H1 (cell line): ENCODE measurements at regions not wholly inside any gene's neighbourhood (a gene's known extent, or its start where the extent isn't known, plus 50 kb on each side); places are given as distances from the start of the nearest gene placed in this dataset.

Experiments used
- SP4 ChIP-seq: IDR thresholded peaks from 2 replicates; pipeline ENCODE4 v1.6.1; 2012; ENCODE audit warnings: low read length, inconsistent platforms
- TF ChIP-seq, protein P1 (sequence below): IDR thresholded peaks from 2 replicates; pipeline ENCODE4 v1.6.1; 2012; ENCODE audit warnings: inconsistent platforms

DNA sequence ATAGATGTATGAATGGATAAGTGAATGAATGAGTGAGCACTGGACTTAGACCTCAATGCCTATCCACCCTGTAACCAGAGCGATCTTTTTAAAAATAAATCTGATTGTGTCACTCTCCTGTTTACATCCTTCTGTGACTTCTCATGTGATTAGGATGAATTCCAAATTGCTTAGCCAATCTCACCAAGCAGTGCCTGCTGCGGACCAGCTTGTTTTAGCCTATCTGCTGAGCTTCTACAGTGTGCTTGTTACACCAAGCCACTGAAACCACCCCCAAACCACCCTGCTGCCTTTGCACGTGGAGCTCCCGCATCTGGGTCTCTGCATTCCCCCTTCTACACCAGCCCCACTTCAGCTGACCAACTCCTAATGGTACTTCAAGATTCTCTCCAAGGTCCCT is 265.4 kb downstream of the EN1 start (continued):
- TF ChIP-seq SP4, result no peak
- TF ChIP-seq, protein P1, sequence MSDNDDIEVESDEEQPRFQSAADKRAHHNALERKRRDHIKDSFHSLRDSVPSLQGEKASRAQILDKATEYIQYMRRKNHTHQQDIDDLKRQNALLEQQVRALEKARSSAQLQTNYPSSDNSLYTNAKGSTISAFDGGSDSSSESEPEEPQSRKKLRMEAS, result no peak
- TF ChIP-seq, all 59 proteins: peak for 0
